Adrenal gland (tissue), 9 donors: ENCODE measurements at regions not wholly inside any gene's neighbourhood (a gene's known extent, or its start where the extent isn't known, plus 50 kb on each side); places are given as distances from the start of the nearest gene placed in this dataset.
A peak's percentile ranks its signal among the peaks of the same experiment; 100 is the strongest.

ENCODE experiments used
- DNase-seq, 7 donors: peaks; one replicate each; pipeline ENCODE4 v3.0.0-alpha.2; 2019 to 2020
- H3K27ac ChIP-seq, 5 donors: fragments of 200-600 bp; sonication (generic) in 4 of 5; 1 replicate in 3 of 5; 2 replicates in 2 of 5; pipeline versions ENCODE4 v1.5.1 to v1.8.0; 2016 to 2020; ENCODE audit warnings: mild to moderate bottlenecking in 1 of 5
- H3K27me3 ChIP-seq: fragments of 200-600 bp; 2 replicates; pipeline ENCODE4 v1.8.0; 2021
- H3K36me3 ChIP-seq, 2 donors: fragments of 200-600 bp; replicated peaks in 1 of 2; 1 replicate in 1 of 2; 2 replicates in 1 of 2; pipeline versions ENCODE4 v1.5.1 to v1.8.0; 2018 to 2022
- H3K4me1 ChIP-seq, 2 donors: fragments of 200-600 bp; replicated peaks in 1 of 2; 1 replicate in 1 of 2; 2 replicates in 1 of 2; pipeline versions ENCODE4 v1.5.1 to v1.8.0; 2018 to 2021
- H3K4me3 ChIP-seq, 4 donors: fragments of 200-600 bp; sonication (generic) in 3 of 4; one replicate each; pipeline ENCODE4 v1.5.1; 2016 to 2018
- H3K9me3 ChIP-seq, 3 donors: fragments of 200-600 bp; sonication (generic) in 1 of 3; replicated peaks in 1 of 3; 1 replicate in 2 of 3; 2 replicates in 1 of 3; pipeline versions ENCODE4 v1.5.1 to v1.8.0; 2016 to 2021
- CTCF ChIP-seq, 6 experiments: fragments of 450-650 bp in 4 of 6; fragments of 200-600 bp in 2 of 6; sonication (generic) in 1 of 6; IDR thresholded peaks; 1 replicate in 5 of 6; 2 replicates in 1 of 6; pipeline versions ENCODE4 v1.5.1 to v1.8.0; 2016 to 2021; ENCODE audit warnings: antibody characterized with exemption in 6 of 6, mild to moderate bottlenecking in 2 of 6, moderate library complexity in 1 of 6
- POLR2A ChIP-seq, 2 donors: fragments of 450-650 bp; IDR thresholded peaks; one replicate each; pipeline ENCODE4 v1.6.1; 2017; ENCODE audit warnings: antibody characterized with exemption in 2 of 2, mild to moderate bottlenecking in 2 of 2, moderate library complexity in 1 of 2
- WGBS, 4 donors: extraction: QIAGEN DNeasy Blood & Tissue Kit in 2 of 4; methylation state at CpG; one replicate each; pipeline versions ENCODE4 v1.1.5 to v1.1.7; 2013 to 2017; 5-methylcytosine and 5-hydroxymethylcytosine counted together
- intact Hi-C, 2 donors: fragments of 100-400 bp; cut with DNase I; formaldehyde crosslinking; loops; one replicate each; pipeline versions ENCODE4 v1.14.1 to v1.15.0; 2022 to 2023
- donor health status: healthy with polysubstance abuse.
- donor health status: Bipolar disorder and iron deficiency.
- donor health status: DM: yes; HTN: yes; CAD: no.
- donor health status: DM: no; HTN: no; CAD: no.
- donor health status: DM: no; HTN: no; CAD: no.

DNA sequence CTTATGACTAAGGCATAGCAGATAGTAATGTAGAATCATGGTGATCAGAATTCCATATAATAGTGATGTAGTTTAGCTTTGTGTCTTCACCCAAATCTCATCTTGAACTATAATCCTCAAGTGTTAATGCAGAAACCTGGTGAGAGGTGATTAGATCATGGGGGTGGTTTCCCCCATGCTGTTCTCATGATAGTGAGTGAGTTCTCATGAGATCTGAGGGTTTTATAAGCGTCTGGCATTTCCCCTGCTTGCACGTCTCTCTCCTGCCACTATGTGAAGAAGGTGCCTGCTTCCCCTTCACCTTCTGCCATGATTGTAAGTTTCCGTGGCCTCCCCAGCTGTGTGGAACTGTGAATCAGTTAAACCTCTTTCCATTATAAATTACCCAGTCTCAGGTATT lies 138.7 kb upstream of the CBLB start:
- WGBS, 4 donors, result 91 to 95% (median 95%) methylated on average over 3 of the region's 3 CpGs
- TF ChIP-seq CTCF (IDR thresholded peaks at IDR 0.05) (no peak), POLR2A (IDR thresholded peaks at IDR 0.05) (no peak)
- H3K9me3 ChIP-seq, result no peaks in the 10 kb centered on the region
- no peaks in the 10 kb centered on the region for H3K27me3 ChIP-seq
- no peaks in the 10 kb centered on the region for H3K36me3 ChIP-seq
- no peak overlapping the region for H3K27ac ChIP-seq
- intact Hi-C loops, result loop anchor here in 1 of 2 donors (10.0 kb wide), 1 partner anchor 143 kb away; the partner anchor contains the start of gene CBLB
- peaks cover 5 to 21% of the 10 kb centered on the region in 2 donors for H3K4me1 ChIP-seq
- DNase-seq, result no peak
- H3K4me3 ChIP-seq, result no peak overlapping the region

- WGBS, 4 donors, result 67 to 76% (median 71%) methylated on average over 1 of the region's 1 CpG
- TF ChIP-seq POLR2A (IDR thresholded peaks at IDR 0.05) (no peak), CTCF (IDR thresholded peaks at IDR 0.05) (no peak)
- Histone ChIP-seq H3K4me3 (no peak overlapping the region), H3K9me3 (no peaks in the 10 kb centered on the region), H3K36me3 (no peaks in the 10 kb centered on the region), H3K4me1 (peaks cover 5 to 21% of the 10 kb centered on the region in 2 donors), H3K27me3 (no peaks in the 10 kb centered on the region), H3K27ac (no peak overlapping the region)
- DNase-seq, result no peak
- intact Hi-C loops, result loop anchor here in 1 of 2 donors (10.0 kb wide), 1 partner anchor 144 kb away; the partner anchor contains the start of gene CBLB
Observed at GRCh38 chr3:106008766-106009165, 140.0 kb upstream of the CBLB start.

GRCh38 chr3:106010829-106011228 lies 142.0 kb upstream of the CBLB start:
- intact Hi-C loops, result no loop called here
- DNase-seq, result no peak
- Histone ChIP-seq H3K27ac (no peak overlapping the region), H3K36me3 (no peaks in the 10 kb centered on the region), H3K9me3 (no peaks in the 10 kb centered on the region), H3K27me3 (no peaks in the 10 kb centered on the region), H3K4me3 (no peak overlapping the region), H3K4me1 (peaks cover 0 to 8% of the 10 kb centered on the region in 2 donors)
- WGBS, 4 donors, result 59 to 78% (median 72%) methylated on average over 3 of the region's 3 CpGs
- no peak for TF ChIP-seq CTCF (IDR thresholded peaks at IDR 0.05)
- no peak for TF ChIP-seq POLR2A (IDR thresholded peaks at IDR 0.05)

GRCh38 chr3:106013971-106014370 lies 145.2 kb upstream of the CBLB start:
- Histone ChIP-seq H3K4me3 (no peak overlapping the region), H3K27ac (peak overlapping the region in 1 of 5 donors; percentile 32), H3K9me3 (no peaks in the 10 kb centered on the region), H3K36me3 (no peaks in the 10 kb centered on the region), H3K27me3 (no peaks in the 10 kb centered on the region), H3K4me1 (no peaks in the 10 kb centered on the region)
- intact Hi-C loops, result no loop called here
- 82 to 90% (median 88%) methylated on average over 2 of the region's 2 CpGs for WGBS, 4 donors
- TF ChIP-seq CTCF (IDR thresholded peaks at IDR 0.05), result no peak
- no peak for TF ChIP-seq POLR2A (IDR thresholded peaks at IDR 0.05)
- peak in 1 of 7 donors; percentile 24 for DNase-seq
